ENCODE measurements at regions not wholly inside any gene's neighbourhood (a gene's known extent, or its start where the extent isn't known, plus 50 kb on each side); places are given as distances from the start of the nearest gene placed in this dataset.

- no peaks in the 10 kb centered on the region for H3F3A ChIP-seq (replicated peaks; ENCODE audit: low read depth)
- TF ChIP-seq JUNB (IDR thresholded peaks at IDR 0.05; ENCODE audit: unreplicated experiment) (no peak), ZNF331 (CRISPR knock-in tag; IDR thresholded peaks at IDR 0.05; ENCODE audit: low read depth) (no peak), ZNF462 (CRISPR knock-in tag; IDR thresholded peaks at IDR 0.05) (no peak)
- Mint-ChIP-seq H3K27ac (no peak overlapping the region), H3K4me3 (no peak overlapping the region), H3K4me1 (no peaks in the 10 kb centered on the region), H3K9me3 (peaks cover 100% of the 10 kb centered on the region), H3K36me3 (ENCODE audit: low read depth) (peaks cover 37% of the 10 kb centered on the region), H3K27me3 (ENCODE audit: insufficient read depth, low read depth, poor library complexity) (peaks cover 2% of the 10 kb centered on the region)
- no peaks in the 10 kb centered on the region for H3K9me2 ChIP-seq (ENCODE audit: insufficient read depth)
- no peaks in the 10 kb centered on the region for H3K79me2 ChIP-seq (replicated peaks; ENCODE audit: insufficient read depth)
- H3K4me1 ChIP-seq (ENCODE audit: insufficient read depth), result no peaks in the 10 kb centered on the region
- DNase-seq (ENCODE audit: low spot score), result no peak
- no peak overlapping the region for H3K4me2 ChIP-seq
- ATAC-seq, result no peak
- H4K20me1 ChIP-seq (replicated peaks; ENCODE audit: insufficient read depth), result no peaks in the 10 kb centered on the region
- no peak overlapping the region for H3K4me3 ChIP-seq
- no peak overlapping the region for H2AFZ ChIP-seq
- peaks cover 24% of the 10 kb centered on the region for H3K36me3 ChIP-seq (ENCODE audit: insufficient read depth)
- H3K27ac ChIP-seq (ENCODE audit: low read depth), result no peak overlapping the region
- H3K27me3 ChIP-seq (ENCODE audit: insufficient read depth), result no peaks in the 10 kb centered on the region
Measured at GRCh38 chr11:50394017-50394416, 361.3 kb downstream of the OR4C45 start.

GRCh38 chr11:50412832-50413231 is 380.2 kb downstream of the OR4C45 start:
- H3K79me2 ChIP-seq (replicated peaks; ENCODE audit: insufficient read depth), result no peaks in the 10 kb centered on the region
- H3K4me1 ChIP-seq (ENCODE audit: insufficient read depth), result no peaks in the 10 kb centered on the region
- H3K36me3 ChIP-seq (ENCODE audit: insufficient read depth), result no peaks in the 10 kb centered on the region; the same call in 1 of the 2 replicates
- no peak overlapping the region for H3K4me3 Mint-ChIP-seq
- no peaks in the 10 kb centered on the region for H3F3A ChIP-seq (replicated peaks; ENCODE audit: low read depth)
- peaks cover 29% of the 10 kb centered on the region; the same call in 2 of the 3 replicates for H3K36me3 Mint-ChIP-seq (ENCODE audit: low read depth)
- H3K27ac Mint-ChIP-seq, result no peak overlapping the region
- no peaks in the 10 kb centered on the region for H3K27me3 Mint-ChIP-seq (ENCODE audit: insufficient read depth, low read depth, poor library complexity)
- H3K9me3 Mint-ChIP-seq, result peaks cover 95% of the 10 kb centered on the region
- H3K9me2 ChIP-seq (ENCODE audit: insufficient read depth), result no peaks in the 10 kb centered on the region
- no peak overlapping the region for H3K27ac ChIP-seq (ENCODE audit: low read depth)
- no peak overlapping the region for H3K4me3 ChIP-seq
- no peak for DNase-seq (ENCODE audit: low spot score)
- H3K4me2 ChIP-seq, result no peak overlapping the region
- no peaks in the 10 kb centered on the region for H4K20me1 ChIP-seq (replicated peaks; ENCODE audit: insufficient read depth)
- no peak for ATAC-seq
- no peak overlapping the region for H2AFZ ChIP-seq
- no peaks in the 10 kb centered on the region for H3K4me1 Mint-ChIP-seq
- H3K27me3 ChIP-seq (ENCODE audit: insufficient read depth), result no peaks in the 10 kb centered on the region
- TF ChIP-seq REST (IDR thresholded peaks at IDR 0.05; ENCODE audit: unreplicated experiment) (no peak), CTCF (conservative IDR thresholded peaks at IDR 0.05; ENCODE audit: low read depth in 2 of 2) (no peak), STAT1 (IDR thresholded peaks at IDR 0.05; ENCODE audit: unreplicated experiment) (no peak), CREB1 (CRISPR knock-in tag; IDR thresholded peaks at IDR 0.05; ENCODE audit: low read depth) (no peak)

All from GM23338 (cell line).